ENCODE measurements at regions not wholly inside any gene's neighbourhood (a gene's known extent, or its start where the extent isn't known, plus 50 kb on each side); places are given as distances from the start of the nearest gene placed in this dataset.

- no peak for TF ChIP-seq REST (IDR thresholded peaks at IDR 0.05; ENCODE audit: borderline replicate concordance)
- TF ChIP-seq REST (CRISPR knock-in tag; IDR thresholded peaks at IDR 0.05; ENCODE audit: low read depth) = no peak
- no peak for TF ChIP-seq ZNF77 (CRISPR knock-in tag; IDR thresholded peaks at IDR 0.05)
- TF ChIP-seq EZH2 (IDR thresholded peaks at IDR 0.05; ENCODE audit: borderline replicate concordance, low read depth, low read length) = no peak
- TF ChIP-seq TOE1 (IDR thresholded peaks at IDR 0.05; ENCODE audit: borderline replicate concordance) = no peak
- no peak for TF ChIP-seq TOE1 (CRISPR knock-in tag; IDR thresholded peaks at IDR 0.05; ENCODE audit: borderline replicate concordance, low read depth)
- no peak for TF ChIP-seq POLR2H (tag; IDR thresholded peaks at IDR 0.05; ENCODE audit: low read depth)
- TF ChIP-seq ZKSCAN1 (IDR thresholded peaks at IDR 0.05; ENCODE audit: low read depth, low read length) = no peak
Observed at GRCh38 chr11:109071712-109072524, 350.1 kb upstream of the C11orf87 start (continued).
